Prostate gland (tissue), 2 donors: ENCODE measurements at regions not wholly inside any gene's neighbourhood (a gene's known extent, or its start where the extent isn't known, plus 50 kb on each side); places are given as distances from the start of the nearest gene placed in this dataset.

Experiments used
- DNase-seq: peaks from one replicate; pipeline ENCODE4 v3.0.0-alpha.2; 2019; ENCODE audit warnings: low spot score
- H3K27ac ChIP-seq, 2 donors: fragments of 200-600 bp; sonication (generic); 2 replicates each; pipeline ENCODE4 v1.5.1; 2017 to 2019
- H3K27me3 ChIP-seq: fragments of 200-600 bp; sonication (generic); replicated peaks from 2 replicates; pipeline ENCODE4 v1.5.1; 2019; ENCODE audit not compliant: insufficient read depth
- H3K36me3 ChIP-seq, 2 donors: fragments of 200-600 bp; sonication (generic); 1 replicate in 1 of 2; 2 replicates in 1 of 2; pipeline versions ENCODE4 v1.5.1 to v1.8.1; 2017 to 2019
- H3K4me1 ChIP-seq: fragments of 200-600 bp; sonication (generic); replicated peaks from 2 replicates; pipeline ENCODE4 v1.5.1; 2019
- H3K4me3 ChIP-seq, 2 donors: fragments of 200-600 bp; sonication (generic); 2 replicates each; pipeline ENCODE4 v1.5.1; 2017 to 2019
- H3K9me3 ChIP-seq: fragments of 200-600 bp; sonication (generic); 2 replicates; pipeline ENCODE4 v1.5.1; 2017
- CTCF ChIP-seq, 4 experiments: fragments of 200-600 bp in 2 of 4; fragments of 450-650 bp in 2 of 4; sonication (generic) in 2 of 4; IDR thresholded peaks; 1 replicate in 3 of 4; 2 replicates in 1 of 4; pipeline ENCODE4 v1.5.1; 2016 to 2019; ENCODE audit warnings: antibody characterized with exemption in 4 of 4, mild to moderate bottlenecking in 2 of 4, moderate library complexity in 2 of 4
- POLR2A ChIP-seq: fragments of 450-650 bp; IDR thresholded peaks from one replicate; pipeline ENCODE4 v1.6.1; 2016; ENCODE audit warnings: antibody characterized with exemption, mild to moderate bottlenecking
- POLR2AphosphoS5 ChIP-seq: sonication (generic); formaldehyde crosslinking; IDR thresholded peaks from one replicate; pipeline ENCODE4 v1.6.1; 2017; ENCODE audit warnings: antibody characterized with exemption
- WGBS: methylation state at CpG from one replicate; pipeline ENCODE4 v1.1.5; 2018; 5-methylcytosine and 5-hydroxymethylcytosine counted together
- intact Hi-C: fragments of 100-400 bp; cut with DNase I; formaldehyde crosslinking; loops from one replicate; pipeline ENCODE4 v1.14.2; 2022

GRCh38 chr14:27605282-27605681, 1007.4 kb upstream of the NOVA1 start:
- Histone ChIP-seq H3K27ac (no peak overlapping the region), H3K27me3 (no peaks in the 10 kb centered on the region), H3K4me1 (no peaks in the 10 kb centered on the region), H3K9me3 (no peaks in the 10 kb centered on the region), H3K4me3 (no peak overlapping the region), H3K36me3 (no peaks in the 10 kb centered on the region)
- 14% methylated on average over 3 of the region's 3 CpGs for WGBS
- no peak for TF ChIP-seq POLR2A
- no peak for TF ChIP-seq CTCF (IDR thresholded peaks at IDR 0.05)
- no peak for TF ChIP-seq POLR2AphosphoS5
- DNase-seq = no peak
- intact Hi-C loops = no loop called here

GRCh38 chr14:27608377-27608776, 1010.5 kb upstream of the NOVA1 start:
- Histone ChIP-seq H3K4me1 (no peaks in the 10 kb centered on the region), H3K27me3 (no peaks in the 10 kb centered on the region), H3K9me3 (no peaks in the 10 kb centered on the region), H3K4me3 (no peak overlapping the region), H3K36me3 (no peaks in the 10 kb centered on the region), H3K27ac (no peak overlapping the region)
- intact Hi-C loops = no loop called here
- no peak for DNase-seq
- TF ChIP-seq CTCF (IDR thresholded peaks at IDR 0.05) (no peak), POLR2A (no peak), POLR2AphosphoS5 (no peak)
- WGBS = 96% methylated on average over 3 of the region's 3 CpGs

GRCh38 chr14:27612121-27612520, 1014.3 kb upstream of the NOVA1 start:
- 90% methylated on average over 6 of the region's 6 CpGs for WGBS
- no peak for DNase-seq
- TF ChIP-seq POLR2A (no peak), CTCF (IDR thresholded peaks at IDR 0.05) (no peak), POLR2AphosphoS5 (no peak)
- Histone ChIP-seq H3K4me1 (no peaks in the 10 kb centered on the region), H3K4me3 (no peak overlapping the region), H3K36me3 (no peaks in the 10 kb centered on the region), H3K9me3 (no peaks in the 10 kb centered on the region), H3K27ac (no peak overlapping the region), H3K27me3 (no peaks in the 10 kb centered on the region)
- intact Hi-C loops = no loop called here

GRCh38 chr14:27613102-27613501, 1015.3 kb upstream of the NOVA1 start:
- no peak for DNase-seq
- no peaks in the 10 kb centered on the region for H3K36me3 ChIP-seq
- H3K9me3 ChIP-seq = no peaks in the 10 kb centered on the region
- WGBS = 91% methylated on average over 2 of the region's 2 CpGs
- TF ChIP-seq POLR2AphosphoS5 (no peak), POLR2A (no peak), CTCF (IDR thresholded peaks at IDR 0.05) (no peak)
- no peaks in the 10 kb centered on the region for H3K27me3 ChIP-seq
- intact Hi-C loops = no loop called here
- H3K4me3 ChIP-seq = no peak overlapping the region
- H3K27ac ChIP-seq = no peak overlapping the region
- no peaks in the 10 kb centered on the region for H3K4me1 ChIP-seq

- Histone ChIP-seq H3K36me3 (no peaks in the 10 kb centered on the region), H3K4me1 (no peaks in the 10 kb centered on the region), H3K4me3 (no peak overlapping the region), H3K27me3 (no peaks in the 10 kb centered on the region), H3K27ac (no peak overlapping the region), H3K9me3 (no peaks in the 10 kb centered on the region)
- TF ChIP-seq CTCF (IDR thresholded peaks at IDR 0.05) = no peak
- TF ChIP-seq POLR2AphosphoS5 = no peak
- TF ChIP-seq POLR2A = no peak
- 93% methylated on average over 1 of the region's 1 CpG for WGBS
- intact Hi-C loops = no loop called here
- DNase-seq = no peak
Measured at GRCh38 chr14:27623782-27624181, 1025.9 kb upstream of the NOVA1 start.
